Peyer's patch (tissue), 4 donors: ENCODE measurements at regions not wholly inside any gene's neighbourhood (a gene's known extent, or its start where the extent isn't known, plus 50 kb on each side); places are given as distances from the start of the nearest gene placed in this dataset.
A peak's percentile ranks its signal among the peaks of the same experiment; 100 is the strongest.

ENCODE experiments used
- DNase-seq, 3 donors: peaks; one replicate each; pipeline ENCODE4 v3.0.0-alpha.2; 2017 to 2019
- H3K27ac ChIP-seq, 4 donors: fragments of 200-600 bp; sonication (generic); one replicate each; pipeline ENCODE4 v1.5.1; 2016 to 2019
- H3K27me3 ChIP-seq, 2 donors: fragments of 200-600 bp; sonication (generic); one replicate each; pipeline ENCODE4 v1.5.1; 2019
- H3K36me3 ChIP-seq, 3 donors: fragments of 200-600 bp; sonication (generic); one replicate each; pipeline ENCODE4 v1.5.1; 2016 to 2019
- H3K4me1 ChIP-seq, 4 donors: fragments of 200-600 bp; sonication (generic); one replicate each; pipeline ENCODE4 v1.5.1; 2016 to 2019
- H3K4me3 ChIP-seq, 4 donors: fragments of 200-600 bp; sonication (generic); 1 replicate in 3 of 4; 2 replicates in 1 of 4; pipeline ENCODE4 v1.5.1; 2016 to 2019; ENCODE audit warnings: mild to moderate bottlenecking in 1 of 4
- H3K9me3 ChIP-seq, 4 donors: fragments of 200-600 bp; sonication (generic); one replicate each; pipeline ENCODE4 v1.5.1; 2016 to 2019; ENCODE audit warnings: mild to moderate bottlenecking in 1 of 4
- CTCF ChIP-seq, 6 experiments: fragments of 450-650 bp in 4 of 6; fragments of 200-600 bp in 2 of 6; sonication (generic) in 1 of 6; IDR thresholded peaks; one replicate each; pipeline ENCODE4 v1.5.1; 2017 to 2019; ENCODE audit warnings: antibody characterized with exemption in 6 of 6, mild to moderate bottlenecking in 3 of 6, moderate library complexity in 1 of 6
- POLR2A ChIP-seq, 2 donors: fragments of 450-650 bp; IDR thresholded peaks; one replicate each; pipeline ENCODE4 v1.5.1; 2017; ENCODE audit warnings: antibody characterized with exemption in 2 of 2, mild to moderate bottlenecking in 2 of 2, moderate library complexity in 2 of 2

GRCh38 chr13:24041651-24042225 is 118.8 kb upstream of the SPATA13 start:
- DNase-seq, result no peak
- Histone ChIP-seq H3K9me3 (peaks cover 0 to 3% (median 0%) of the 10 kb centered on the region in 4 donors), H3K27ac (no peak overlapping the region), H3K4me1 (peaks cover 0 to 14% (median 0%) of the 10 kb centered on the region in 4 donors), H3K4me3 (no peak overlapping the region), H3K36me3 (no peaks in the 10 kb centered on the region), H3K27me3 (no peaks in the 10 kb centered on the region)
- TF ChIP-seq CTCF (IDR thresholded peaks at IDR 0.05) (no peak), POLR2A (IDR thresholded peaks at IDR 0.05) (no peak)

- TF ChIP-seq CTCF (IDR thresholded peaks at IDR 0.05), result no peak
- no peak for TF ChIP-seq POLR2A (IDR thresholded peaks at IDR 0.05)
- no peak for DNase-seq
- no peak overlapping the region for H3K27ac ChIP-seq
Observed at GRCh38 chr13:24042710-24043440, 117.6 kb upstream of the SPATA13 start.

GRCh38 chr13:24043590-24044350 is 116.8 kb upstream of the SPATA13 start:
- DNase-seq, result no peak
- TF ChIP-seq CTCF (IDR thresholded peaks at IDR 0.05) (no peak), POLR2A (IDR thresholded peaks at IDR 0.05) (no peak)
- H3K4me1 ChIP-seq, result peaks cover 0 to 7% (median 0%) of the 10 kb centered on the region in 4 donors
- no peaks in the 10 kb centered on the region for H3K36me3 ChIP-seq
- no peak overlapping the region for H3K4me3 ChIP-seq
- no peak overlapping the region for H3K27ac ChIP-seq
- H3K27me3 ChIP-seq, result no peaks in the 10 kb centered on the region
- peaks cover 0 to 9% (median 0%) of the 10 kb centered on the region in 4 donors for H3K9me3 ChIP-seq

More at GRCh38 chr13:24042710-24043440, 117.6 kb upstream of the SPATA13 start:
- Histone ChIP-seq H3K36me3 (no peaks in the 10 kb centered on the region), H3K4me3 (no peak overlapping the region), H3K27me3 (no peaks in the 10 kb centered on the region), H3K4me1 (peaks cover 0 to 14% (median 0%) of the 10 kb centered on the region in 4 donors), H3K9me3 (peaks cover 0 to 9% (median 0%) of the 10 kb centered on the region in 4 donors)

- no peak for TF ChIP-seq POLR2A (IDR thresholded peaks at IDR 0.05)
- no peak for TF ChIP-seq CTCF (IDR thresholded peaks at IDR 0.05)
- no peak overlapping the region for H3K27ac ChIP-seq
- no peak overlapping the region for H3K4me3 ChIP-seq
- H3K9me3 ChIP-seq, result peaks cover 0 to 9% (median 0%) of the 10 kb centered on the region in 4 donors
- no peak for DNase-seq
- H3K4me1 ChIP-seq, result peaks cover 0 to 3% (median 0%) of the 10 kb centered on the region in 4 donors
- no peaks in the 10 kb centered on the region for H3K36me3 ChIP-seq
- no peaks in the 10 kb centered on the region for H3K27me3 ChIP-seq
Observed at GRCh38 chr13:24045597-24045996, 114.9 kb upstream of the SPATA13 start.

GRCh38 chr13:24050292-24050711 is 110.2 kb upstream of the SPATA13 start:
- H3K27ac ChIP-seq, result peak overlapping the region in 1 of 4 donors; percentile 46
- H3K36me3 ChIP-seq, result no peaks in the 10 kb centered on the region
- DNase-seq, result no peak
- H3K4me1 ChIP-seq, result peaks cover 0 to 11% (median 0%) of the 10 kb centered on the region in 4 donors
- TF ChIP-seq CTCF (IDR thresholded peaks at IDR 0.05), result no peak
- TF ChIP-seq POLR2A (IDR thresholded peaks at IDR 0.05), result no peak
- H3K9me3 ChIP-seq, result peaks cover 0 to 9% (median 0%) of the 10 kb centered on the region in 4 donors
- no peaks in the 10 kb centered on the region for H3K27me3 ChIP-seq
- H3K4me3 ChIP-seq, result no peak overlapping the region
